ENCODE measurements at regions not wholly inside any gene's neighbourhood (a gene's known extent, or its start where the extent isn't known, plus 50 kb on each side); places are given as distances from the start of the nearest gene placed in this dataset.

GRCh38 chr3:3745693-3746092 lies 53.5 kb upstream of the LRRN1 start:
- FAIRE-seq: no peak

- no peak for FAIRE-seq
Observed at GRCh38 chr3:3744826-3745225, 54.4 kb upstream of the LRRN1 start.

DNA sequence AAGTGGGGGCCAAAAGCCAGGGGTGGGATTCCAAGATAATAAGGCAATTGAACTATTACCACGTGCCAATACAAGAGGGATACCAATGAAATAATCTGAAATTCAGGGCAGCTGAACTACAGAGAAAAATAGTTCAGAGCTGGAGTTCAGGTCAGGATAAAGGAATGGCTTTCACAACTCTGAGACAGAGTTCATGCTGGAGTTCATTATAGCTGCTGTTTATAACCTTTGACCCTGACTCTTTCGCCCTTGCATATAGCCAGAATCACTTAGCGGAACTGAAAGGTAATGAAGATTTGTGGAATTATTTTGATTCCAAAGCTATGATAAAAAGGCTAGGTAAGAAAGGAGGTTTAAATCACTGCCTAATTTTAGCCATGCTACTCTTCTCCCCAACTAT lies 55.5 kb upstream of the LRRN1 start:
- no peak for FAIRE-seq

DNA sequence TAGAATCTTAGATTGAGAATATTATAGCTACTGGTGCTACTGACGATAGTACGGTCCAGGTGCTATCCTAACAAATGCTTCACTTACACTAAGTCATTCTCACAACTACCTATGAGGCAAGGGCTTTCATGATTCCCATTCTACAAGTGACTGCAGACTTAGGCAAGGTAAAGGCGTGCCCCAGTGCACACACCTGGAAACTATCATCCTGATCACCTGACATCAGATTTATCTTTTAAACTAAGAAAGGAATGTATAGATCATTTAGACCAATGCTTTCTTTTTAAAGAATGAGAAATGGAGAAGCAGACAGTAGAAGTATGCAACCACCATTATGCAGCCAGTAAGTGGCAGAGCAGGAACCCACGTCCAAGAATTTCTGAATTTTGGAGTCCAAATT lies 59.2 kb upstream of the LRRN1 start:
- no peak for FAIRE-seq

- no peak for FAIRE-seq
Observed at GRCh38 chr3:3739330-3740060, 59.7 kb upstream of the LRRN1 start.

- FAIRE-seq: no peak
Observed at GRCh38 chr3:3737531-3737930, 61.7 kb upstream of the LRRN1 start.

- no peak for FAIRE-seq
Observed at GRCh38 chr3:3735919-3736318, 63.3 kb upstream of the LRRN1 start.

DNA sequence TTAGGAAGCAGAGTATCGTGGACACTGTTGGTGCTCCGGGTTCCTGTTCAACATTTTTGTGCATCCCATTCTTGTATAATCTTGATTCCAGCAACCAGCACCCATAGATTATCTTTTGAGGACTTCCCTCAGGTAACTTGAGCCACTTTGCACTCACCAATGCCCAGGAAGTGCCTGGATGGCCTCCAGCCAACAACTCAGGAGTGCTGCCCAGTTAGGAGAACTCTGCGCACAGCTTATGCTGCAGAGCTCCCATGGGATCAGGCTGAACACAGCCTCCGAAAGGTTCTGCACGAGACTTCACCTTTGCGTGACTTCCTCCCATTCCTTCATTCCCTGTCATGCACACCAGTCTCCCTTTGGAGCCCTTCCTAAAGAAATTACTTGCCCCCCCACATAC lies 64.3 kb upstream of the LRRN1 start:
- FAIRE-seq: no peak

DNA sequence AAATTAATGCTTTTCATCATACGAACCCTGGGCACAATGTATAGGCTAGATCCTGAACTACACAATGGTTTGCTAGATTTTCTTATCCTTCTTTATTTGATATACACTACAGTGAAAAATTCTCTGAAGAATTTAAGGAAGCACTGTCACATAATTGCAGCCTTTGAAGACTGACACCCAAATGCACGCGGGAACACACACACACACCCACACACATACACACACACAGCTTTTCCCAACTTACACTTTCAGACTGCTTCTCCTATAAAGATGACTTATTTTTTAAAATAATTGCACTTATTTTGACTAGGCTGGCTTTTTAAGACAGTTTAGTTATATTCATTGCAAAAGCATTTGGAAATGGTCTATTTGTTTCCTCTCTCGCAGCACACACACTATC lies 70.0 kb upstream of the LRRN1 start:
- no peak for FAIRE-seq

DNA sequence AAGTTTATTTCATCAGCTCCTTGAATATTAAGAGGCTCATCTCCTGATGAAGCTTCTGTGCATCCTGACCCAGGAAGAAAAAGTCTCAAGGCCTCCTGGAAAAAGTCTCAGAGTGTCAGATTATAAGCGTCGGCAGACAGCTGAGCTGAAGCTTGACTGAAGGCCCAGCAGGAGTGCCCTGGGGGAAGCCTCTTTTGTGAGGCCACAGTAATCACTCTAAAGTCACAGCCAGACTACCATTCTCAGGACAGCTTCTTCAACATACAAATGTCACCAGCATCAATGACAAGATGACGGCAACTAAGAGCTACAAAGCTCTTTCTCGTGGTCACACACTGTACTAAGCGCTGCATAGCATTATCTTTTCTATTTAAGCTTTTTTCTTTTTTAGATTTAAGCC lies 72.7 kb upstream of the LRRN1 start:
- FAIRE-seq: no peak

DNA sequence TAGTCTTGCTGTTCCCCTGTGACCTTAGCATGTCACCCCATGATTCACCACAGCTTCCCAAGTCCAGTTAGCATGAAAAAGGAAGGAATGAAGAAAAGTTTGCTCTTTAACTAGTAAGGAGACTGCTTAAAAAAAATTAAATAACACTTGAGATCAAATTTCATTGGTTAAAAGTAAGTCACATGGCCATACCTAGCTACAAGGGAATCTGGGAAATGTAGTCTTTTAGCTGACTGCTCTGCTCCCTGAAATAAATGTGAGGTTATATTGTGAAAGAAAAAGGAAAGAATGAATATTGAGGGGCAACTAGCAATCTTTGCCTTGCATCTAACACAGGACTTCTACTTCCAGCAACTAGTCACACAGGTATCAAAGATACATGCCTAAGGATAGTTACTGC lies 84.7 kb upstream of the LRRN1 start:
- FAIRE-seq: no peak

DNA sequence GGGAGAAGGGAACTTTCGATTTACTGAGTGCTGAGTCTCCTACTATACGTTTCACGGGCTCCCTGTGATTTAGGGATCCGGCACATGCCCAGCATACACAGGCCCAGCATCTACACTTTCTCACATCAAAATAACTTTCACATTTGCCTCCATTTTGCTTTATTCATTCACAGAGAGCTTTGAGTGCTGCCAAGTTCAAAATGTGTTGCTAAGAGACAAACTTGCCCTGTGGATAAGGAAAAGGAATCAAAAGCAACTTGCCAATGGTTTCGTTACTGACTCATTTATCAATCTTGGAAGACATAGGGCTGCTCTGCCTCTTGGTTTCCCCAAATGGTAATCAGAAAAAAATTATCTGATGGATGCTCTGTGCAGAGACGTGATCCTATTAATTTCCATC lies 86.3 kb upstream of the LRRN1 start:
- no peak for FAIRE-seq

DNA sequence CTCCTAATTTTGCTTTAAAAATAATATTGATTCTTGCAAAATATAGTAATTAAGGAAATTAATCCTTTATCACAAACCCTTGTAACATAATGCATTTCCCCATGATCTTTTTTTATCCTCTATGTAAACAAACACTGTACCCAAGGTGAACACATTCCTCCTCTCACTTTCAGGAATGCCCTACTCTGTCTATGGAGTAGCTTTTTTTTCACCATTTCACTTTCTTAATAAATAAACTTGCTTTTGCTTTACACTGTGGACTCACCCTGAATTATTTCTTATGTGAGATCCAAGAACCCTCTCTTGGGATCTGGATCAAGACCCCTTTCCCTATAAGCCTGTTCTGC lies 90.5 kb upstream of the LRRN1 start:
- no peak for FAIRE-seq

DNA sequence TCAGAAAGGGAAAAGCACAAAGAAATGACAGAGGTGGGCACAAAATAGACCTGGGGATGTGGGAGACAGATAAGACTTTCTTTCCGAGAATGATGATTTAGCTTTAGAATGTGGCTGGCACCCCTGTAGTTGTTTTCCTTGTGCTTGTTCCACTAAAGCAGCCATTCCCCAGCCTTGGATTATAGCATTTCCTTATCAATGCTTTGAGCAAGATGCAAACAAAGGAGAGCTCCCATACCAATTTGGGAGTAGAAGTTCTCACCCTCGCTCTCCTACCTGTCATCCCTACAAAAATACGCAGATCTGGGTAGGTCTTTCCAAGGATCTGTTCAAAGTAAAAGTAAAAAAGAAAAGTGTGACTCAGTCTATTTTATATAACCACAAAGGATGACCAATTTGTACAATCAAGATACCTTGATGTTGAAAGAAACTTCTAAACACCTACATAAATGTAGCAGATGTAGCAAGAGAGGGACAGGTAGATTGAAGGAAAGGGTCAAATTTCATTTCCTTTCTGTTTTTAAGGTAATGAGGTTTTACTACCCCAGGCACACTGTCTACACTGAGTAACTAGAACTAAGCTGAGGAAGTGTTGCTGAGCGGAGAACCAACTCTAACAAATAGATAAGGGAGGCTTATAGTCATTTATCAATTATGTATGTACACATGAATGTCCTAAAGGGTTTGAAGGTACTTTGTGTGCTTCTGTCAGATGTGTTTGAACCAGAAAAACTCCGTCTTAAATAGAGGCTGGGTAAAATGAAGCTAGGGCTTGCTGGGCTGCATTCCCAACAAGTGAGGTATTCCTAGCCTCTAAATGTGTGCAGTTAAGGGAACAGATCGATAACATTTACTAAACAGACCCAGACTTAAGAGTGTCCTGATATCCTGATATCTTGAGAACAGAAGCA lies 91.1 kb upstream of the LRRN1 start:
- no peak for FAIRE-seq

- no peak for FAIRE-seq
Observed at GRCh38 chr3:3705090-3705775, 94.0 kb upstream of the LRRN1 start.

GRCh38 chr3:3701949-3702348 lies 97.3 kb upstream of the LRRN1 start:
- FAIRE-seq: no peak

DNA sequence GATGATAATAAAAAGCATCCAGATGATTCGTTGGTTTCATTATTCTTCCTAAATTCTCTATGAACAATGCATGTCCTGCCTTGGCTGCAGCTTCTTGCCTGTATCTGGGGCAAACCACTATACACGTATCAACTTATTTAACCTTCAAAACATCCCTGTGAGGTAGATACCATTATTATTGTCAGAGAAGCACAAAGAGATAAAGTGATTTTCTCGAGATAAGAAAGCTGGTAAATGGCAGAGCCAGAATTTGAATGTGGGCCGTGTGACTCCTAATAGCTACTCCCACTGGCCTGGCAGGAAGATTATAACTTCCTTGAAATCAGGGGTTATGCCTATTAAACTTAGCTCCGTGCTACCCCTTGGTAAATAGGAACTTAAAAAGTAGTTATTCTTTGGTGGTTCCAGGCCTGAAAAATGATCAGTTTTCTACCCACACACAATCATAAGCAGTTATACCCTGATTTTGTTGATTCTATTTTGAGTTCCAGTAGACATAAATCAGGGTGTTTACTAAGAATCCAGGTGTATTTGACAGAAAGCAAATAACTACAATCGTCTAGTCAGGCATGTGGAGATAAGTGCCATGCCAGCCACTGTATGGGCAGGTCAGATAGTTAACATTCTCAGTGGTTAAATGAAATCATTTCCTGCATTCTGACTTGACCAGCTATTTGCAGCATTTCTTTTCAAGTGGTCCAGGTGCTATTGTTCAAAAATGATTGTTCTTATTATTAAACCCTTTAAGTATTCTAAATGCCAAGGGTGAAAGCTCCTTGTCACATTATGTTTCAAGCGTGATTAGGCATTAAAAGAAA lies 99.2 kb upstream of the LRRN1 start:
- FAIRE-seq: no peak

DNA sequence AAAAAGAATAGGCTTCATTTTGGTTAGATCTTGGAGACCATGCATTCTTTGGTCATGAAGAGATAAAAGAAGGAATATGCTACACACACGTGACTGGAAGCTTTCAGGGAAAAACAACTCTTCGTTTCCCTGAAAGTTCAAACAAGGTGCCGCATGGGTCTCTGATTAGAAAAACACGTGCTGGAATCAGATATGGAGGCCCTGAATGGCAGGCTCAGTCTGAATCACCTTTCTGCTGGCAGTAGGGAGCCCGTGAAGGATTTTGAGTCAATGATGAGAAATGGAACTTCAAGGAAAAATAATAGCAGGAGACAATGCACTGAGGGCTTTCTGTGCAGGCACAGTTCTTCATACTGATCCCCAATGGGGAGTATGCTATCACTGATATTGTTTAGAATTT lies 99.8 kb upstream of the LRRN1 start:
- FAIRE-seq: no peak

- FAIRE-seq: no peak
Observed at GRCh38 chr3:3696345-3696744, 102.9 kb upstream of the LRRN1 start.

DNA sequence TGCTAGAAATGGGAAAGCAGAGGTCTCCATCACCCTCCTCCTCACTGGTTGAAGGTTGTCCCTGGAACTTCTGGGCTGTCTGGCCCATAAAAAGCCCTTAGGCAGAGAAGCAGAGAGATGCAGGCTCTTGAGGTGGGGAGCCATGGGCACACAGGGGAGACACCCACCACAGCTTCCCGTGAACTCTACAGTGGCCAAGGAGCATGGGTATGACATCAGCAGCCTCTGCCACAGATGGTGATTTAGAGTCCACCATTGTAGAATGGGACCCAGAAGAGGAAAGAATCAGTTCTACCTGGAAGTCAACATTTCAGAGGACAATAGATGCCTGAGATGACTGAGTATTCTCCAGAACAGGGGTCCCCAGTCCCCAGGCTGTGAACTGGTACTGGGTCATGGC lies 105.6 kb upstream of the LRRN1 start:
- FAIRE-seq: no peak

DNA sequence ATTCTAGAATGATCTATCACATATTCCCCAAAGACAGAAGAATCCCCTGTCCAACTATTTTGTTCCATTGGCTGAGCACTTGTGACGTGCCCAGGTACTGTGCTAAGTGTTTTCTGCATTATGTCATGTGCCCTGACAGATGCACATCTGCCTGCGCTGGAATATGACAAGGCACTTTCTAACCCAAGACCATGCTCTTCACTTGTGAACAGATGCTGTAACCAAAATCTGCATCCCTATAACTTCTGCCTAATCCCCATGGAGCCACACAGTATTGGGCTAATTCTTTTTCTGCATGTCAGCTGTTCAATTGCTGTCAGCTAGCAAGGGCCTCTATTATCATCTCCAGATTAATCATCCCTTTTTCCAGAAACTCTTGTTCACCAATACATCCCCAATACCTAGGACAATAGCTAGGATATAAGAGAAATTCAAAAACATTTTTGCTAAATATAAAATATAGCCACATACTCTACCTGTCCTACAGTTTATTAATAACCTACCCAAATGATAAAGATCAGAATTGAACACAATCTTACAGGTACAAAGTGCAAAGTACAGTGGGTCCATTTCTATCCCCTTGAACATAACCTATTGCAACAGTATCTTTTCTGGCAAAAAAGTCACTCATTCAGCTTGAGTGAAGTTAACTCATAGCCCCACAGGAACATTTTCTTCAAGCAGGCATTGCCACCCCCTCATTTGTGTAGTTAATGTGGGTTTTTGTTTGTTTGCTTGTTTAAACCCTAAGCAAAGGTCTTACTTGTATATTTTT lies 109.4 kb upstream of the LRRN1 start:
- no peak for FAIRE-seq
